Nephron (organoid): ENCODE measurements at regions not wholly inside any gene's neighbourhood (a gene's known extent, or its start where the extent isn't known, plus 50 kb on each side); places are given as distances from the start of the nearest gene placed in this dataset.

Source experiments
- H3K27ac Mint-ChIP-seq, 3 experiments: 2 replicates each; pipeline ENCODE4 v1.8.0; 2020; ENCODE audit warnings: mixed read lengths in 3 of 3, mild to moderate bottlenecking in 2 of 3, moderate library complexity in 1 of 3
- H3K27me3 Mint-ChIP-seq: 2 replicates; pipeline ENCODE4 v1.8.0; 2021; ENCODE audit warnings: low read depth, mild to moderate bottlenecking, moderate library complexity, mixed read lengths
- H3K36me3 Mint-ChIP-seq: 2 replicates; pipeline ENCODE4 v1.8.0; 2020; ENCODE audit warnings: low read depth, mixed read lengths
- H3K4me1 Mint-ChIP-seq: 2 replicates; pipeline ENCODE4 v1.8.0; 2020; ENCODE audit warnings: mixed read lengths
- H3K4me3 Mint-ChIP-seq, 3 experiments: 2 replicates each; pipeline ENCODE4 v1.8.0; 2020; ENCODE audit warnings: mild to moderate bottlenecking in 3 of 3, mixed read lengths in 3 of 3, moderate library complexity in 2 of 3
- H3K9me3 Mint-ChIP-seq: 2 replicates; pipeline ENCODE4 v1.8.0; 2020; ENCODE audit warnings: mixed read lengths
- CTCF ChIP-seq, 3 experiments: fragments of 200-600 bp; sonication (generic); IDR thresholded peaks; one replicate each; pipeline ENCODE4 v1.5.0; 2021; ENCODE audit warnings: antibody characterized with exemption in 3 of 3; ENCODE audit not compliant: unreplicated experiment in 3 of 3

GRCh38 chr2:215836881-215837280, 176.5 kb downstream of the MREG start:
- no peak overlapping the region for H3K4me3 Mint-ChIP-seq
- TF ChIP-seq CTCF (IDR thresholded peaks at IDR 0.05; ENCODE audit: unreplicated experiment in 3 of 3) = no peak
- no peaks in the 10 kb centered on the region for H3K9me3 Mint-ChIP-seq
- no peaks in the 10 kb centered on the region for H3K27me3 Mint-ChIP-seq
- peaks cover 31% of the 10 kb centered on the region for H3K4me1 Mint-ChIP-seq
- H3K36me3 Mint-ChIP-seq = no peaks in the 10 kb centered on the region
- no peak overlapping the region for H3K27ac Mint-ChIP-seq

GRCh38 chr2:215835657-215836056, 177.7 kb downstream of the MREG start:
- TF ChIP-seq CTCF (IDR thresholded peaks at IDR 0.05; ENCODE audit: unreplicated experiment in 3 of 3) = no peak
- H3K27me3 Mint-ChIP-seq = no peaks in the 10 kb centered on the region
- no peaks in the 10 kb centered on the region for H3K9me3 Mint-ChIP-seq
- peak overlapping the region; percentile 69 to 86 (median 85) for H3K27ac Mint-ChIP-seq
- no peaks in the 10 kb centered on the region for H3K36me3 Mint-ChIP-seq
- H3K4me1 Mint-ChIP-seq = peaks cover 41% of the 10 kb centered on the region
- no peak overlapping the region for H3K4me3 Mint-ChIP-seq

- H3K27me3 Mint-ChIP-seq = no peaks in the 10 kb centered on the region
- H3K4me1 Mint-ChIP-seq = peaks cover 41% of the 10 kb centered on the region
- no peak overlapping the region for H3K4me3 Mint-ChIP-seq
- no peaks in the 10 kb centered on the region for H3K36me3 Mint-ChIP-seq
- no peaks in the 10 kb centered on the region for H3K9me3 Mint-ChIP-seq
- peak overlapping the region; percentile 69 to 86 (median 85) for H3K27ac Mint-ChIP-seq
- TF ChIP-seq CTCF (IDR thresholded peaks at IDR 0.05; ENCODE audit: unreplicated experiment in 3 of 3) = no peak
Observed at GRCh38 chr2:215835231-215835630, 178.1 kb downstream of the MREG start.

- no peaks in the 10 kb centered on the region for H3K9me3 Mint-ChIP-seq
- H3K27me3 Mint-ChIP-seq = no peaks in the 10 kb centered on the region
- H3K4me1 Mint-ChIP-seq = peaks cover 46% of the 10 kb centered on the region
- no peak overlapping the region for H3K4me3 Mint-ChIP-seq
- H3K27ac Mint-ChIP-seq = peak overlapping the region; percentile 44 to 56 (median 48)
- no peaks in the 10 kb centered on the region for H3K36me3 Mint-ChIP-seq
- no peak for TF ChIP-seq CTCF (IDR thresholded peaks at IDR 0.05; ENCODE audit: unreplicated experiment in 3 of 3)
Observed at GRCh38 chr2:215833531-215834162, 179.7 kb downstream of the MREG start.

- TF ChIP-seq CTCF (IDR thresholded peaks at IDR 0.05; ENCODE audit: unreplicated experiment in 3 of 3) = no peak
- Mint-ChIP-seq H3K4me3 (no peak overlapping the region), H3K27me3 (no peaks in the 10 kb centered on the region), H3K4me1 (peaks cover 49% of the 10 kb centered on the region), H3K9me3 (no peaks in the 10 kb centered on the region), H3K36me3 (no peaks in the 10 kb centered on the region), H3K27ac (peak overlapping the region in 1 of 3 experiments; percentile 91)
Observed at GRCh38 chr2:215832791-215833190, 180.6 kb downstream of the MREG start.

- H3K27me3 Mint-ChIP-seq = no peaks in the 10 kb centered on the region
- H3K9me3 Mint-ChIP-seq = no peaks in the 10 kb centered on the region
- no peak for TF ChIP-seq CTCF (IDR thresholded peaks at IDR 0.05; ENCODE audit: unreplicated experiment in 3 of 3)
- peak overlapping the region; percentile 84 to 94 (median 91) for H3K27ac Mint-ChIP-seq
- peak overlapping the region in 1 of 3 experiments; percentile 32 for H3K4me3 Mint-ChIP-seq
- H3K4me1 Mint-ChIP-seq = peaks cover 57% of the 10 kb centered on the region
- H3K36me3 Mint-ChIP-seq = no peaks in the 10 kb centered on the region
Observed at GRCh38 chr2:215831296-215831913, 181.9 kb downstream of the MREG start.
